ENCODE measurements at regions not wholly inside any gene's neighbourhood (a gene's known extent, or its start where the extent isn't known, plus 50 kb on each side); places are given as distances from the start of the nearest gene placed in this dataset.
A peak's percentile ranks its signal among the peaks of the same experiment; 100 is the strongest.
"Not testable (repeated sequence)": the region's sequence is repeated elsewhere in the genome, so short reads cannot be mapped to it uniquely, and the experiment has no call there.

- DNase-seq, result no peak
These were observed 71.1 kb downstream of the FAM50B start for GRCh38 chr6:3920321-3920720.

- DNase-seq, result no peak
These were observed 72.5 kb downstream of the FAM50B start for GRCh38 chr6:3921663-3922062.

GRCh38 chr6:3922619-3923018, 73.4 kb downstream of the FAM50B start:
- DNase-seq, result not testable (repeated sequence)

GRCh38 chr6:3925223-3926149, 76.3 kb downstream of the FAM50B start:
- DNase-seq, result not testable (repeated sequence)

GRCh38 chr6:3926150-3926482, 76.9 kb downstream of the FAM50B start:
- DNase-seq, result no peak

- DNase-seq, result no peak
These were observed 78.9 kb downstream of the FAM50B start for GRCh38 chr6:3928111-3928510.

- DNase-seq, result no peak
These were observed 80.2 kb downstream of the FAM50B start for GRCh38 chr6:3929281-3929798.

GRCh38 chr6:3937438-3937837, 88.3 kb downstream of the FAM50B start:
- no peak for DNase-seq

- DNase-seq, result no peak
These were observed 89.7 kb downstream of the FAM50B start for GRCh38 chr6:3938715-3939367.

GRCh38 chr6:3939368-3939958, 90.3 kb downstream of the FAM50B start:
- no peak for DNase-seq

- DNase-seq, result no peak
These were observed 90.8 kb downstream of the FAM50B start for GRCh38 chr6:3939964-3940363.

- DNase-seq, result no peak
These were observed 91.5 kb downstream of the FAM50B start for GRCh38 chr6:3940703-3941102.

- peak; percentile 43 for DNase-seq
These were observed 94.2 kb downstream of the FAM50B start for GRCh38 chr6:3943331-3943765.

- DNase-seq, result no peak
These were observed 95.1 kb downstream of the FAM50B start for GRCh38 chr6:3944246-3944645.

- no peak for DNase-seq
These were observed 97.6 kb downstream of the FAM50B start for GRCh38 chr6:3946778-3947177.

GRCh38 chr6:3948866-3949265, 99.7 kb downstream of the FAM50B start:
- DNase-seq, result no peak

GRCh38 chr6:3949521-3949920, 100.3 kb downstream of the FAM50B start:
- DNase-seq, result no peak

- DNase-seq, result no peak
These were observed 106.9 kb downstream of the FAM50B start for GRCh38 chr6:3956054-3956453.

- no peak for DNase-seq
These were observed 108.1 kb downstream of the FAM50B start for GRCh38 chr6:3957321-3957720.

GRCh38 chr6:3958255-3958654, 109.1 kb downstream of the FAM50B start:
- no peak for DNase-seq

GRCh38 chr6:3959385-3959784, 110.2 kb downstream of the FAM50B start:
- DNase-seq, result no peak

- no peak for DNase-seq
These were observed 111.7 kb downstream of the FAM50B start for GRCh38 chr6:3960754-3961361.

All from left kidney (tissue), 1 donor.